Mesothelial cell of epicardium (in vitro differentiated cells): ENCODE measurements at regions not wholly inside any gene's neighbourhood (a gene's known extent, or its start where the extent isn't known, plus 50 kb on each side); places are given as distances from the start of the nearest gene placed in this dataset.

ENCODE experiments used
- DNase-seq, 2 experiments: peaks; one replicate each; pipeline ENCODE4 v3.0.0; 2021; ENCODE audit warnings: low spot score in 2 of 2; ENCODE audit not compliant: unreplicated experiment in 2 of 2
- H3K27ac Mint-ChIP-seq: 2 replicates; pipeline ENCODE4 v1.8.0; 2021; ENCODE audit warnings: mixed read lengths
- H3K27me3 Mint-ChIP-seq: 2 replicates; pipeline ENCODE4 v1.8.0; 2021; ENCODE audit warnings: low read depth, mixed read lengths
- H3K36me3 Mint-ChIP-seq: 2 replicates; pipeline ENCODE4 v1.8.0; 2021; ENCODE audit warnings: mixed read lengths
- H3K4me1 Mint-ChIP-seq: 2 replicates; pipeline ENCODE4 v1.8.0; 2021; ENCODE audit warnings: mixed read lengths
- H3K4me3 Mint-ChIP-seq: 2 replicates; pipeline ENCODE4 v1.8.0; 2021; ENCODE audit warnings: mild to moderate bottlenecking, moderate library complexity, mixed read lengths
- H3K9me3 Mint-ChIP-seq: 2 replicates; pipeline ENCODE4 v1.8.0; 2021; ENCODE audit warnings: mixed read lengths
- TF ChIP-seq, protein P1 (sequence below): fragments of 200-600 bp; sonication (generic); IDR thresholded peaks from one replicate; pipeline ENCODE4 v1.5.0; 2021; ENCODE audit warnings: antibody characterized with exemption; ENCODE audit not compliant: unreplicated experiment

DNA sequence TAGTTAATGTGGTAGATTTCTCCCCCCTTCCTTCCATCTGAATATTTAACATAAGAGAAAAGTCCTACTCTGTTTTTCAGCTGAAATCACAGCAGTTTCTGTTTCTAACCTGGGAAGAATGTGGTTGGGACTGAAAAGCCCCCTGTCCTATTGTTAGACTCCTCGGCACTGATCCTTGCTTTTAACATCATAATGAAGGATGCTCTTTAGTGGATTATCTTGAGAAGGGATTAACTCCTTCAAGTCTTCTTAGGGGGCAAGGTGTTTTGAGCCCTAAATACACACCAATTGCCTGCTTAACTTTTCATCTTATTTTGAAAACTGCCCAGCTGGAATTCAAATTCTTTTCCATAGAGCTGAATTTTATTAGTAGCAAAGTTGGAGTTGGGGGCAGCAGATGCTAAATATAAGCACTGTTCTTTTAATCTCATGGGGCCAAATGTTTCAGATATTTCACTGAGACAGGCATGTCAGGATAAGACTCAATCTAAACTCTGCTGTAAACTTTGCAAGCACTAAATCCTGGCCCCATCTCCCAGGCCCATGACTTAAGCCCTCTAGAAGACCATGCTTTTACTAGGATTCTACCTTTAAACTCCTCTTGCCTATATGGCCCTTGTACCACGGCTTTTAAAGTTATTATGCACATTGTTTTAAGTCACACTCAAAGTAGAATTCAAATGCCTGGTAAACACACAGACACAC is 243.2 kb upstream of the NR2F2 start:
- no peak overlapping the region for H3K4me3 Mint-ChIP-seq
- TF ChIP-seq, protein P1, sequence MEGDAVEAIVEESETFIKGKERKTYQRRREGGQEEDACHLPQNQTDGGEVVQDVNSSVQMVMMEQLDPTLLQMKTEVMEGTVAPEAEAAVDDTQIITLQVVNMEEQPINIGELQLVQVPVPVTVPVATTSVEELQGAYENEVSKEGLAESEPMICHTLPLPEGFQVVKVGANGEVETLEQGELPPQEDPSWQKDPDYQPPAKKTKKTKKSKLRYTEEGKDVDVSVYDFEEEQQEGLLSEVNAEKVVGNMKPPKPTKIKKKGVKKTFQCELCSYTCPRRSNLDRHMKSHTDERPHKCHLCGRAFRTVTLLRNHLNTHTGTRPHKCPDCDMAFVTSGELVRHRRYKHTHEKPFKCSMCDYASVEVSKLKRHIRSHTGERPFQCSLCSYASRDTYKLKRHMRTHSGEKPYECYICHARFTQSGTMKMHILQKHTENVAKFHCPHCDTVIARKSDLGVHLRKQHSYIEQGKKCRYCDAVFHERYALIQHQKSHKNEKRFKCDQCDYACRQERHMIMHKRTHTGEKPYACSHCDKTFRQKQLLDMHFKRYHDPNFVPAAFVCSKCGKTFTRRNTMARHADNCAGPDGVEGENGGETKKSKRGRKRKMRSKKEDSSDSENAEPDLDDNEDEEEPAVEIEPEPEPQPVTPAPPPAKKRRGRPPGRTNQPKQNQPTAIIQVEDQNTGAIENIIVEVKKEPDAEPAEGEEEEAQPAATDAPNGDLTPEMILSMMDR, result no peak
- no peaks in the 10 kb centered on the region for H3K36me3 Mint-ChIP-seq
- no peaks in the 10 kb centered on the region for H3K27me3 Mint-ChIP-seq
- H3K4me1 Mint-ChIP-seq, result peaks cover 34% of the 10 kb centered on the region
- H3K27ac Mint-ChIP-seq, result peak overlapping the region; percentile 51
- no peak for DNase-seq
- no peaks in the 10 kb centered on the region for H3K9me3 Mint-ChIP-seq

DNA sequence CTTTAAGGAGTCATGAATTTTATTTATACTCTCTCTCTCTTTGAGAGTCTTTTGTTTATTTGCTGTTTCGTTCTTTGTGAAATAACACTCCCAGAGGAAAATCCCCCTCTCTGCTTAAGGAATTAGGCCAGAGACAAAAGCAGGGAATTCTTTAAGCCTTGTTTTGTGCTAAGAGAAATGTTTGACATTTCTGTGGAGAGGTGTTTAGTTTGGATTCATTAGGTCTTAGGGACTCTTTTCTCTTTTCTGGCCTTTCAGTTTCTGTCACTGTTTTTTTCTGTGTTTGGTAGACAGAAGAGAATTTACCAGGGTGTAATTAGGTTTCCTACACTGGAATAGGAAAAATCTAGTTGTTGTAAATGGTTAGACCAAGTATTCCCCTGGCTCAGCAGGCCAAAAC is 241.8 kb upstream of the NR2F2 start:
- no peaks in the 10 kb centered on the region for H3K9me3 Mint-ChIP-seq
- DNase-seq, result no peak
- H3K4me1 Mint-ChIP-seq, result peaks cover 42% of the 10 kb centered on the region
- H3K4me3 Mint-ChIP-seq, result no peak overlapping the region
- no peaks in the 10 kb centered on the region for H3K36me3 Mint-ChIP-seq
- peak overlapping the region; percentile 85 for H3K27ac Mint-ChIP-seq
- TF ChIP-seq, protein P1, result no peak
- H3K27me3 Mint-ChIP-seq, result no peaks in the 10 kb centered on the region

DNA sequence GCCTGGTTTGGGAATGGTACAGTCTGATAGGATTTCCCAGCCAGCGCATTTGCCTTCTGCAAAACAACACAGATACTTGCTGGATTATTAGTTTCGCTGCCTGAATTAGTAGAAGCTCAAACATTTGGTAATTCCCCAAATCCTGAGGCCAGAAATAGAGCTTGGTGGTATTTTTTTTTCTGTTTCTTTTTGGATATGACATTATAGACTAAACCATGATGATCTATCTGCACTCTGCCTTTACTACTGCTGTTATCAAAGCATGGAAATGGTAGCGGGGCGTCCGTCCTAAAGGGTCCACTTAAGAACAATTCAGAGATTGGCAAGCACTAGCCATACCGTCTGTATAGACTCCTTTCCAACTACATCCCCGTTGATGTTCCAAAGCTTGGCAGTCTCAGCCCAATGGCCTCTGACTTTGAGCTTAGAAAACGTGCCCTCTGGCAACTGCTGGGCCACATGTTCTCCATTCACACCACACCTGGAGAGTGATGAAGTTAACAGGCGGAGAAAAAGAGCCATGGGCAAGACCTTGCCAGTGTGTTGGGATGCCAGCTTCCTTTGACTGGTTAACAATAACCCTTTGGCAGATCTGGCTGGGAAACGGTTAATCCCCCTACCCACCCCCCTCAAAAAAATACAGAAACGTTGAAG is 241.0 kb upstream of the NR2F2 start:
- TF ChIP-seq, protein P1, result no peak
- H3K9me3 Mint-ChIP-seq, result no peaks in the 10 kb centered on the region

DNA sequence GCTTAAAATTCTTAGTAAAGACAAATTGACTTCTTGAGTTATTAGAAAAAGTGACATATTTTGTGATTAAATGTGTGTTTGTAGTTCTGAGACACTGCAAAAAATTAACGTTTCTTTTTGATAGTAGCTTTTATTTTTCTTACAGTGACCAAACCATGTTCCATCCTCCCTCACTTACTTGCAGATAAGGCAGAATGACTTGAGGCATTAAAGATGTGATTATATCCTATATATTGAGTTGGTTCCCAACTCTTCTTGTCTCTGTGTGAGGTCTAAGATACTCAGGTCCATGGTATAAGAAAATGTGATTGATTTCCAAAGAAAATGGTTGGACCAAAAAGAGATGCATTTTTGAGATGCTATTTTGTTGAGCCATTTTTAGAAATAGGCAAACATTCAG is 238.3 kb upstream of the NR2F2 start:
- H3K27ac Mint-ChIP-seq, result no peak overlapping the region
- H3K4me1 Mint-ChIP-seq, result peaks cover 41% of the 10 kb centered on the region
- H3K4me3 Mint-ChIP-seq, result no peak overlapping the region
- H3K9me3 Mint-ChIP-seq, result peaks cover 10% of the 10 kb centered on the region
- H3K27me3 Mint-ChIP-seq, result no peaks in the 10 kb centered on the region
- no peak for DNase-seq
- no peaks in the 10 kb centered on the region for H3K36me3 Mint-ChIP-seq
- TF ChIP-seq, protein P1, result no peak

More for the DNA sequence above, 241.0 kb upstream of the NR2F2 start:
- no peak for DNase-seq
- H3K4me3 Mint-ChIP-seq, result no peak overlapping the region
- no peaks in the 10 kb centered on the region for H3K36me3 Mint-ChIP-seq
- peaks cover 49% of the 10 kb centered on the region for H3K4me1 Mint-ChIP-seq
- H3K27me3 Mint-ChIP-seq, result no peaks in the 10 kb centered on the region
- no peak overlapping the region for H3K27ac Mint-ChIP-seq

DNA sequence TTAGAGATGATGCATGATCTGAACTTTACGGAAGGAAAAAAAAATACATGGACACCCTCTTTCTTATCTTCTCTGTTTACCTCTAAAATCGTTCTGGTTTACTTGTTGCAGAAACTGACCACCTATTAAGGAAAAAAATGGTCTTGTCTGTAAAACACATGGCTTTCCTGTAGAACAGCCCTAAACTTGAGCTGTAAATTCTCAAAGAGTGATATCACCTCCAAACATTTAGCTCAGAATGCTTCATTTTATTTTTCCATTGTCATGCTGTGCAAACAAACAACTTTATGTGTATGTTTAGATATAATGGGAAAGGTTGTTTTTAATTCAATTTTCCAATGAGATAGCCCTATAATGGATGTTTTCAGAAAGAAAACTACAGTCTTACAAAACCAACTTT is 237.4 kb upstream of the NR2F2 start:
- peaks cover 10% of the 10 kb centered on the region for H3K9me3 Mint-ChIP-seq
- DNase-seq, result no peak
- H3K36me3 Mint-ChIP-seq, result no peaks in the 10 kb centered on the region
- peaks cover 37% of the 10 kb centered on the region for H3K4me1 Mint-ChIP-seq
- peak overlapping the region; percentile 5 for H3K27ac Mint-ChIP-seq
- TF ChIP-seq, protein P1, result no peak
- no peak overlapping the region for H3K4me3 Mint-ChIP-seq
- no peaks in the 10 kb centered on the region for H3K27me3 Mint-ChIP-seq
